NCI-H1417 treated with DMSO at 0.1 percent for 48 hours (cell line): ENCODE measurements at regions not wholly inside any gene's neighbourhood (a gene's known extent, or its start where the extent isn't known, plus 50 kb on each side); places are given as distances from the start of the nearest gene placed in this dataset.

Experiments
- DNase-seq: peaks from one replicate; lab custom pipeline; 2025; lab: John Stamatoyannopoulos, UW

- DNase-seq = no peak
These were observed 1057.0 kb upstream of the CNTN5 start for GRCh38 chr11:97963528-97964331.

- DNase-seq = no peak
These were observed 1056.3 kb upstream of the CNTN5 start for GRCh38 chr11:97964332-97965004.

- no peak for DNase-seq
These were observed 1054.7 kb upstream of the CNTN5 start for GRCh38 chr11:97965849-97966646.

- no peak for DNase-seq
These were observed 1053.8 kb upstream of the CNTN5 start for GRCh38 chr11:97966901-97967300.

DNA sequence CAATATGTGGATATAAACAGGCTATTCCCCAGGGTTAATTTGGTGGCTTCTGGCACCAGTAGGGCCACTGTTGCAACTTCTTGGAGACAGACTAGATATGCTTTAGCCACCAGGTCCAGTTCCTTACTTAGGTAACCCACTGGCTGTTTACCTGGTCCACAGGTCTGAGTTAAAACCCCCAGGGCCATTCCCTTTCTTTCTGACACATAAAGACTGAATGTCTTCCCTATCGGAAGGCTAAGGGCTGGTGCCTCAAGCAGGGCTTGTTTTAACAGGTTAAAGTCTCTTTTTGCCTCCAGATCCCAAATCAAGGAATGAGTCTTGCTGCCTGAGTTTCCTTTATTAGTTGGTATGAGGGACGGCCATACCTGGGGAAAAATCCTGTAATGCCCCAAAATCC, 1052.7 kb upstream of the CNTN5 start:
- no peak for DNase-seq

DNA sequence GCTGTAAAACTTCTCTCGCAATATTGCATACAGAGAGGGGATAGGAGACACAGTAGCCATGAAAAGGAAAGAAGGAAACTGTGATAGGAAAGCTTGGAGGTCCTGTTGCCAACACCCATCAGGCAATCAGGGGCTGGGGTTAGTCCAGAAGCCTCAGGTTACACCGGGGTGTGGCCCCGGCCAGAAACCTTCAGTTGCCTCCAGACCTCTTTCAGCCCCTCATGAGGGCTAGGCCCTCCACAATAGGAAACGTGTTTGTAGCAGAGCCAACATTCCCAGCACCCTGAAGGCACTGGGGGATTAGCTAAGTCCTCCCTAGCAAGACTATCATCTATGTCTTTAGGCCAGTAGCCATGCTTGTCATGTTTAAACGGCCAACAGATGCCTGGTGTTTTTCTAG, 1048.0 kb upstream of the CNTN5 start:
- no peak for DNase-seq

DNA sequence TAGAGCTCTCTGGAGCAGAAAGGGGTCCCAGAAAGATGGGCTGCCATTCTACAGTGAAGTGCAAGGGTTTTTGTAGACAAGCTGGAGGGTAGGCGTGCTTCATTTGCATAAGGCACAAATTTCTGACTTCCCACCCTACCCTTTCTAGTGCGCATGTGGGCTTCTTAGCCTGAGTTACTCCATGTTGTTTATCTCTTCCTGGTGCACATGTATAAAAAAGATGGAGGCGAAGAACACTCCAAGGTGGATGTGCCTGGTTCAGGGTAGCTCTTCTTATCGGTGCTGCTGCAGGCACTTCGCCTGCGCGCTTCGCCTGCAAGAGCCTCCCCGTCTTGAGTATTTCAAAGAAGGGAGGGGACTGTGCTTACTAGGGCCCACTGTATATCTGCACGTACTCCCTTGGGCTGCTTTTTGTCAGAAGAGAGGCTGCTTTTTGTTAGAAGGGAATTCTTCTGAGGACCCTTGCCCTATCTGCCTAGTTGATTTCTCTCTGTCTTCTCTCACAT, 1047.3 kb upstream of the CNTN5 start:
- DNase-seq = no peak

- DNase-seq = no peak
These were observed 1045.8 kb upstream of the CNTN5 start for GRCh38 chr11:97974798-97975498.

- DNase-seq = no peak
These were observed 1043.0 kb upstream of the CNTN5 start for GRCh38 chr11:97977726-97978125.

DNA sequence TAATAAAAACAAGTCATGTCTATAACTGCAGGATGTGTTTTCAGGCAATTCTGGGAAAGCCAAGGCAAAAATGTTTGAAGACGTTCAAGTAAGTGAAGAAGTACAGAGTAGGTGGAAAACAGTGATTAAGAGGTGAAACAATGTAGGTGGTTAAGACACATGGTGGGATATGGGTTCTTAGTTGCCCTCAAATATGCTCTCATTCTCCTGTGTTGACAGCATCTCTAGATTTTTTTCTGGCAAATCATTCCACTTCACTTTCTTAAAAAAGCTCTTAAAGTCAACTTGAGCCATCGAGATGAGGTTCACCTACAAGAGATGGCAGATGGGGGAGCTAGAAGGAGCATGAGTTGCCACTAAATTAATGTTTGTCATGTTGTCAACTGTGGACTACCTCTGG, 1041.0 kb upstream of the CNTN5 start:
- no peak for DNase-seq

GRCh38 chr11:97982512-97982911, 1038.2 kb upstream of the CNTN5 start:
- no peak for DNase-seq

DNA sequence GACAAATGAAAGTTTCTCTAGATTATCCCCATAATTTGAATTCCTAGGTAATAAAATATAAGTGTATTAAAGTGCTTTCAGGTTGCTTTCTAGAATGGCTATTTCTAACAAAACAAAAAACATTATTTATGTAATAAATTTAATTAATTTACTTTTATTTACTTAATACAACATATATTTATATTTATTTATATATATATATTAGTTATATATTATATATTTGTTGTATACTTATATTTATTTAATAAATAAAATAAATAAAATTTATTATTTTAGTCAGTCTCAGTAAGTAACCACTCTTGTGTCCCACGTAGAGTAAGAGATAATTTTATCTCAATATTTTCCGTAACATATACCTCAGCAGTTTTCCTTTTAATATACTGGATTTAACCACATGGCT, 1031.6 kb upstream of the CNTN5 start:
- DNase-seq = no peak

DNA sequence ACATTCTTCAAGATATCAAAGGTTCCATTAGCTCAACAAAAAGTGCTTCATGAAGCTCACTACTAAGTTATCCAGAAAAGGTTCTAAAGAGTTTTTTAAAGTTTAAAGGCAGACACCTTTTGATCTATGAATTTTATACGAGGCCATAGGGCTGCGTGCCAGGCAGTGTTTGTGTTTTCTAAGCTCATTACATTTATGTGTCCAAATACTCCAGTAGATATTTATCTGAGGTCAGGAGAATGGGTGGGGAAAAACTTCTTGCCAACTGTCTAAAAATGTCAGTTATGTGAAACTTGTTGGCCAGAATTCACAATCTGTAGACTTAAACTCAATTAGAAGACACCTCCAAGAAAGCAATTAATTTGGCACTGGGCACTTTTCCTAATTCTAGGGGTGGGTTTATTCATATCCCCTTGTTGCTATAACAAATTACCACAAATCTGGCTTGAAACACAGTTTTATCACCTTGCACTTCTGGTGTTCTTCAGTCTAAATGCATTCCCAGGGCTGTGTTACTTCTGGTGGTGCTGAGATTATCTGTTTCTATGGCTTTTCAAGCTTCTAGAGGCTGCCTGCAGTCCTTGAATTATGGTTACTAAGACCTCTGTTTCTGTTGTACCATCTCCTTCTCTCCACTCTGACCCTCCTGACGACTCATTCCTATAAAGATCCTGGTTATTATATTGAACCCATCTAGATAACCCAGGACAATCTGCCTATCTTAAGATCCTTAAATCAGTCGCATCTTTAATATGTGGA, 1030.4 kb upstream of the CNTN5 start:
- no peak for DNase-seq

GRCh38 chr11:97993562-97993961, 1027.2 kb upstream of the CNTN5 start:
- DNase-seq = no peak

GRCh38 chr11:97995874-97996273, 1024.9 kb upstream of the CNTN5 start:
- no peak for DNase-seq

DNA sequence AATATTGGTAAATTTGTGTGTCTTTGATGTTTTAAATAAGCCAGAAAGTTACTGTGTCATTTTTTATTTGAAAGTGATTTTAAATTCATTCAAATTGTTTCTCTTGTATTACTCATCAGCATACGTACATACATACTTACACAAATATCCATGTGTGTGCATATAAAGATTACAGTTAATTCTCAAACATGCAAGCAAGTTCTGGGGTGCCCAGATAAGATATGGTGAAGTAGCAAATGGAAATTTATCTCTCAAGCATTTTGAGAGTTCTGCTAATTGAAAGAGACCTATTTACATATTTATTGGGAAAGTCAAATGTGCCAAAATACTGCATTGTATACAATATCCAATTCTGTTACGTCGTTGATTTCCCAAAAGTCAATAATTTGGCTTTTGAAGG, 1024.0 kb upstream of the CNTN5 start:
- no peak for DNase-seq

DNA sequence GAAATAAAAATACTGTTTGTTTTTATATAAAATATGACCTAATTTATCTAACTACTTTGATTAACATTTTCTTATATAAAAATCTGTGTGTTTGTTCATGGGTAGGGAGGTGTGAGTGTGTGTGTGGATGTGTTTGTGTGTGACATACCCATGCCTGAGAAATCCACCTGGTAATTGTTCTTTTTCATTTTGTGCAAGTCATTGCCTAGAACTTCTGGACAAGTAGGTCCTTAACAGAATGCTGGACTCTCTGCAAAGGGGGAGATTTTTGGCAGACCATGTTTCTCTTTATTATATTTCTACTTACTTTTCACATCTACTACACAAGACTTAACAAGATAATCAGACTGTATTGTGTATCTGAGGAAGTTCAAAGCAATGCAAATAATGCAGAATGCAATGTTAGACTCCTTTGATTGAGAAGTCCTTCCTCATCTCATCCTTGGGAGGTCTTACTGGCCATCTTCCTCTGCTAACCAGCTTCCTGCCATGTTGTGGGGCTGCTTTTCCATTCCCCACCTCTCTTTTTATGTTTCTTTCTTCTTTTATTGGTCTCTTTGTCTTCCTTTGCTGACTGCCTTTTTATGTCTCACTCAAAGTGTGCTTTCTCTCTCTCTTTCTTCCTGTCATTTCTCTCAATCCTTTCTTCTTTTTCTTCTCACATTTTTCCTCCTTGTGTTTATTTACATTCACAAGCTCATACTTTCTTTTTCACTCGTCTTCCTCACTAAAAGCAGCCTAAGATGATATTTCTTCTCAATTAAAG, 1017.0 kb upstream of the CNTN5 start:
- no peak for DNase-seq

- no peak for DNase-seq
These were observed 1013.7 kb upstream of the CNTN5 start for GRCh38 chr11:98007072-98007471.

DNA sequence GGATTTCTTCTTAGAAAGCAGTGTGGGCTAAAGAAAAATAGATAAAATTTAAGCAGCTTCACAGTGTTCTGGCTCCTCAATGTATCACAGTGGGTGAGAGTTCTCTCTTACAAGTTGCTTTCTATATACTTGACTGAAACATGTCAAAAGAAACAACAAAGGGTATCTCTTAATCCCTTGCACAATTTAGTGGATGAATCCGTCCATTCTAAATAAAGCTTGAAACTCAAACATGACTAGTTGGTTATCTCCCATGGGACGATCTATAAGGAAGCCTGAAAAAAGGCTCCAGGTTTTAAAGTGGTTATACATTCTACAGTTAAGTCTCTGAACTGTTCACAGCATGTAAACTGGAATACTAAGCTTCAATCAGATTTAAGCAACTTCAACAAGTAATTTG, 993.1 kb upstream of the CNTN5 start:
- no peak for DNase-seq

DNA sequence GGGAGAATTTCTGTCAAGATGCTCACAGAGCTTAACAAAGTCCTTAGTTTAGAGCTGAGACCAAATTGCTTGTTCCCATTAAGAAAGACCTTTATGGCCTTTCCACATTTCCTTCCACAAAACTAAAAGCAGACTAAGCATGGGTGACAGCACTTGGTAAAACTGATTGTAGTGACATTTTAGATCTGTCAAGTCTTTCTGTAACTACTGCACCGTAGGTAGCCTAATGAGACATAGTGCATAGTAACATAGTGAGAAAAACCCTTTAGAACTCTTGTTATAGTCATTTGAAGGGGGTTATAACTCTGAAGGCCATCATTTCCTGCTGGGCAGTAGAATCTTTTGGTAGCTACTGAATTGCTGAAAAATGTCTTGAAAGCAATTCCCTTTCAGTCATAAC, 990.9 kb upstream of the CNTN5 start:
- no peak for DNase-seq

- no peak for DNase-seq
These were observed 983.9 kb upstream of the CNTN5 start for GRCh38 chr11:98036810-98037209.
